GM21717 (cell line): ENCODE measurements at regions not wholly inside any gene's neighbourhood (a gene's known extent, or its start where the extent isn't known, plus 50 kb on each side); places are given as distances from the start of the nearest gene placed in this dataset.
A peak's percentile ranks its signal among the peaks of the same experiment; 100 is the strongest.
"Not testable (repeated sequence)": the region's sequence is repeated elsewhere in the genome, so short reads cannot be mapped to it uniquely, and the experiment has no call there.

Source experiments
- ATAC-seq: cut with Tn5 transposase; IDR thresholded peaks from one replicate; pipeline ENCODE4 v1.9.1; 2021; ENCODE audit warnings: mild to moderate bottlenecking, moderate library complexity; ENCODE audit not compliant: unreplicated experiment

DNA sequence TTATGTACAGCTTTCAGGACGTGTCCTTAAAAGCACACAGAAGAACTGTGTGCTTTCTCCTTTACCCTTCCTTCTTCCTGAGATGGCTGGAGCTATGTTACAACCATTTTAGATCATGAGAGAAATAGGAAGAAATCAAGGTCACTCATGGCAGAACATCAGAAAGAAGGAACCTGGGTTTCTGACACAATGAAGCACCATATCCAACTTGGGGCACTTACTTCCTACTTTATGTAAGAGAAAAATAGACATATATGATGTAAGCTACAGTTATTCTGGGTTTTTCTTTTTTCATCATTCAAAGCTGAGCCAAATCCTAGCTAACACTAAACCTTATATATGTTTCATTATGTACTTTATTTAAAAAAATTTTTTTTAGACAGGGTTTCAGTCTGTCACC, 79.5 kb downstream of the FAM161A start:
- ATAC-seq, result no peak

DNA sequence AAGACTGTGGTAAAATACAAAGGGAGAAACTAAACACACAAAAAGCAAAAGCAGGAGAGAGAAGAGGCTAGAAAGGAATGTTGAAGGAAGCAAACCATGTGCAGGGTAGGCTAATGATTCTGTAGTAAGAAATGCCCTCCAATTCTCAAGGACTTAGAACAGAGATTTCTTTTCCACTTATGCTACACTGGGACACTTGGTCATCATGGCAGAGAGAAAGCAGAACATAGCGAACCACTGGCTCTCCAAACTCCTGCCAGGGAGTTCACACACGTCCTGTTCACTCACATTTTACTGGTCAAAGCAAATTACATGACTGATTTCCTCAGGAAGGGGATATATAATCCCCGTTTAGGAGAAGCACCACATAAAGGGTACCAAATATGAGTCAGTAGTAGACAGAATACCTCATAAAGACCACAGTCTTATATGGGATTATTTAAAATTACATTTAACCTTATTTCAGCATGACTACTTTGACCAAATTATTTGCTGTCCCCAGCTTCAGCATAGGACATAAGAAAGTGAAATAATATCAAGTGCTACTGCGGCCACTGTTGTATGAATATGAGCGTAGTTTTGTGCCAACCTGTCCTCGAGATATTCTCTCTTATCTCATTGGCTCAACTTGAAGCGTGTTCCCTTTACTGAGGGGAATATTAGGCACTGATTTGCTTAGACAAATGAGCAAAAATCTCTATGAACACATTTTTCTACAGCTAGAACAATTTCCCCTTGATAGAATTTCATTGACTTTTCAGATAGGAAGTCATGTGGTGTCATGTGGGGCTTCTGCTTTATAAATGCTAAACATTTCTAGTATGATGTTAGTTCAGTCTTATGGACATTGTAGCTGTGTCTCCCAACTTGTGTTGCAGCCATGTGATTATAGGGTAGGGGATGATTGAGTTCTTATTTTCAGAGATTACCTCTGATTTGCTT, 81.7 kb downstream of the FAM161A start:
- no peak for ATAC-seq

DNA sequence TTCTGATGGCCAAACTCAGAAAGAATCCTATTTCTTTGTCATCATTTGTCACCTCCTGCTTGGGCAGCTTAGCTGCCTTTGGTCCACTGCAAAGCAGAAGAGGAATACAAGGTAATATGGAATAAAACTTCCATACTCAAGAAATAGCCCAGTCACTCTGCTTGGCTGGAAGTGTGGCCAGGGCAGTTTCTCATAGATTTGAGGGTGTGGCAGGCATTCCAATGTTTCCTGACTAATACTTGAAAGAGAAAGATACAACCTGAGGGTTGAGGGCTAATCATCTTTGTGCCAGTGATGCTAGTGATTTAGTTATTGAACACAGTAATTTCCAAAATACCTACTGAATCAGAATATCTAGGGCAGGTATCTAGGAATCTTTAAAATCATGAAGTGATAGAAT, 83.1 kb downstream of the FAM161A start:
- no peak for ATAC-seq

DNA sequence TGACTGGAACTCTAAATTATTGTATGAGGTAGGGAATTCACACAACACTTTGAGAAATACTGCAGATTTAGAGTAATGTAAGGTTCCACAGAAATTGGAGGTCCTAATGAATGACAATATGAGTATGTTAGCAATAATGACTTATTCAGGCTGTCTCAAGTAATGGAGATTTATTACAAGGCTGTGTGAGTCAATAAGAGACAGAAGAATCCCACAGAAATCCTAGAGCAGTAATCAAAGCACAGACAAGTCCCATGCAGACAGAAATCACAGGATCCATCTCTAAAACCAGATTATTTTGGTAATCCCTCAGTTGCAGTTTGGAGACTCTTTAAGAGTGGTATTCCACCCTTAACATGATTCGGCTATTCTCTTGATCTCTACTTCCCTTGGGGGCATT, 83.6 kb downstream of the FAM161A start:
- ATAC-seq, result no peak

DNA sequence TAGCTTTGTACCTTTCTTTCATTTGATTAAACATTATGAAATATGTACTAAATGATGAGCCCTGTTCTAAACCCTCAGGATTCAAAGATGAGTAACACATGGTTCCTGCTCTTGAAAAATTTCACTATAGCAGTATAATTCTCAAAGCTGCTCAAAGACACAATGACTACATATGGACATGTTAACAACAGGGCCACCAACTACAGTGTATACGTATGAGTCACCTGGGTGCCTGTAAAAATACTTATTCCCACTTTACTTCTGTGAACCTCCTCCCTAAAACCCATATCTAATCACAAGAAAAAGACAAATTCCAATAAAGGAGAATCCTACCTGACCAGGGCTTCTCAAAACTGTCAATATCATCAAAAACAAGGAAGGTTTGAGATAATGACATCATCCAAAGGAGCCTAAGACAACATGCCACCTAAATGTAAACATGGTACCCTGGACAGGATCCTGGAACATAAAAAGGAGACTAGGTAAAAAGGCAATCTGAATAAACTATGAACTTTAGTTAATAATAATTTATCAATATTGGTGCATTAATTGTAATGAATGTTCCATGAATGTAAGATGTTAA, 84.7 kb downstream of the FAM161A start:
- ATAC-seq, result no peak

DNA sequence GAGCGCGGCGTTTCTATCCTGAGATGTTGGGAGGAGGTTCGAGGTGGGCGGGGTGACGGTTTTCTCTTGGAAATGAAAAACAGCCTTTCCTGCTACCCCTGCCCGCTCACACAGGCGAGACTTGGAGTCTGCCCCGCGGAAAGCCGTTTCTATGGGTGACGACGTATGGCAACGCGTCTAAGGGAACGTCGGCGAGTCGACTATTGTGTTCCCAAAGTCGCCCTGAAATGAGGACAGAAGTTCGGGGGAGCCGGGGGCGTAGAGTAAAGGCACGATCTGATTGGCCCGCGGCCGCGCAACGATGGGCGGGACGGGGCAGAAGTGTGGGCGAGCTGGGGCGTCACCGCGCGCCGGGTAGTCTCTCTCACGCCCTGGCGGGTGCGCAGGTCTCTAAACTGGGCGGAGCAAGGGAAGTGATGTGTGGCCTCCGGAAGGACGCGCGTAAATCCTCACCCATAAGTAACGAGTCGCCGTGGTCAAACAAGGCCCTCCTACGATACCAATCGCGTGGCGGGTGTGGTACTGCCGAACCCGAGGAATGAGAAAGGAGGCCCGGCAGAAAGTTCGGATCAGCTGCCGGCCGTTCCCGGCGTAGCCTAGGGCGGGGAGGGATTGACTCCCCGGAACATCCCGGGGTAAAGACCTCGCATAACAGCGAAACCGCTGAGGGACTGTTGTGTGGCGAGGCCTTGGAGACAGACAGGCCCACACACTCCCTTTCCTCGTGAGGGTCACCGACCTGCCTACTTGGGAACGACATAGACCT, 89.6 kb downstream of the FAM161A start:
- ATAC-seq, result peak; percentile 95

DNA sequence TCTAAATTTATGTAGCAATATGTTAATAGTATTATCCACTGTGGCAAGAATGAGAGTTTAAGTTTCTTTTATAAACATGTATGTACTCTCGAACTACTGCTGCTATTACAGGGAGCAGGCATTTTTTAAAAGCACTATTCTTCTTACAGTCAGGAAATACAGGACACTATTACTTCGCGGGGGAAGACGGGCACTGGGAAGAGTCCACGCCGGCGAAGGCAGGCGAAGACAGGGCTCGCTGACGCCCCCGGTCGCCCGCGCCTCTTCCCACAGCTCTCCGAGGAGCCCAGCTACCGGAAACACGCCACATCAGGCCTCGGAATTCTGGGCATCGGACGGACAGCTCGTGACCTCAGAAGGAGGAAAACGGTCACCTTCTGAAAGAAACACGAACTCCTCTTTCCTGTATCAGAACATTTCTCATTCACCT, 90.2 kb downstream of the FAM161A start:
- ATAC-seq, result peak; percentile 31

DNA sequence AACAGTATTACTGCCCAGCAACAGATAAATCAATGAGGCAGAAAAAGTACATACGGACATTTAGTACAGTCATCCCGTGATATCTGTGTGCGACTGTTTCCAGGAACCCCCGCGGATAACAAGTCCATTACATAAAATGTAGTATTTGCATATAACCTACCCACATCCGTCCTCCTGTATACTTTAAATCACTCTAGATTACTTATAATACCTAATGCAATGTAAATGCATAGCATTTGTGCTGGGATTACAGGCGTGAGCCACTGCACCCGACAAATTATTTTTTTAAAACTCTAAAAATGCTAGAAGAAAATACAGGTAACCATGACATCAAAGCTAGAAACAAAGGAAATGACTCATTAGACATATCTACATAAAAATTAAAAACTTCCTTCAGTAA, 91.6 kb downstream of the FAM161A start:
- no peak for ATAC-seq

DNA sequence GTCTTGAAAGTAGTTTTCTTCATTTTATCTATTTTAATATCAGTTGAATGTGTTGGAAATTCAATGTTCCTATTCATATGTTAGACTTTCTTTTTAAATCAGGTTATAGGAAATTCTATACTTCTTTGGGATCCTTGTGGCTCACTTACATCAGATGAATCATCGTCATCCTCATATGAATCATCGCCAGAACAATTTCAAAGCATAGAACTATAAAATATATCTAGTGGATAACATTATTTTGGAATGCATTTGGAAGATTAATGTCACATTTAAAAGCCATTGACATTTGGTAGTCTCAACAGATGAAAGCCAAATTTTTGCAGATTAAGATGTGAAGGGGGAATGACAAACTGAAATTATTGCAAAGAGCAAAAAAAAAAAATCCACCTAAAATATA, 94.1 kb downstream of the FAM161A start:
- ATAC-seq, result no peak

DNA sequence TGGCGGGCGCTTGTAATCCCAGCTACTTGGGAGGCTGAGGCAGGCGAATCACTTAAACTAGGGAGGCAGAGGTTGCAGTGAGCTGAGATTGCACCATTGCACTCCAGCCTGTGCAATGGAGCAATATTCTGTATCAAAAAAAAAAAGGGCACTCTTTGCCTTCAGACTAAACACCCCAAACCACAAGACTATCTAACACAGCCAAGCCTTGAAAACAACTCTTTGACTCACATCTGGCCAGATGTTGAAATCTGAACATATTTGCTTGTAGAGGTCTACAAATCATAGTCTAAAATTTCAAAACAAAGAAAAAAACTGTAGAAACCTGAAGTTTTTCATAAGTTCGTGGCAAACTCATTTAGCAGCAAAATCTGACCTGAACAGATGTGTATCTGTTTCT, 94.9 kb downstream of the FAM161A start:
- ATAC-seq, result no peak

DNA sequence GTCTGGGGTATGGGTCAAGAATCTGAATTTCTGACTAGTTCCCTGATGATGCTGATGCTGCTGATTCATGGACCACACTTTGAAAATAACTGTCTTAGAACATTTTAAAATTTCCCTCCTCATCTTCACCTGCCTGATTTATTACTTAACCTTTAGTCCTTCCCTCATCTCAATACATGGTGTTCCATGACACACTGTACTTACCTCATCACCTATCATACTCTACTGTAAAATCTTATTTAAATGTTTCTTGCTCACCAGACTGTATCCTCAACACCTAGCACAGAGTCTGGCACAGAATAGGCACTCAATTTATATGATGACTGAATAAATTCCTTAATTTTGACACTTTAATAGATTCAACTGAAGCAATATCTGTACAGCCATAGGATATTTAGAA, 95.7 kb downstream of the FAM161A start:
- no peak for ATAC-seq

DNA sequence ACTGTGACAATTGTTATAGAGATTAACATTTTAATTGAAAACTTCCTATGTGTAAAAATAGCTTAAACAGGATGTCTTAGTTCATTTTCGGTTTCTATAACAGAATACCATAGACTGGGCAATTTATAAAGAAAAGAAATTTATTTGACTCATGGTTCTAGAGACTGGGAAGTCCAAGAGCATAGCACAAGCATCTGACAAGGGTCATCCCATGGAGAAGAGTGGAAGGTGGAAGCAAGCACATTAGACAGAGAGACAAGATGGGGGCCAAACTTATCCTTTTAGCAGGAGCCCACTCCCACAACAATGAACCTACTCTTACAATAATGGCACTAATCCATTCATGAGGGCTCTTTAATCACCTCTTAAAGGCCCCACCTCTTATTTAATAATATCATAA, 100.3 kb downstream of the FAM161A start:
- no peak for ATAC-seq

DNA sequence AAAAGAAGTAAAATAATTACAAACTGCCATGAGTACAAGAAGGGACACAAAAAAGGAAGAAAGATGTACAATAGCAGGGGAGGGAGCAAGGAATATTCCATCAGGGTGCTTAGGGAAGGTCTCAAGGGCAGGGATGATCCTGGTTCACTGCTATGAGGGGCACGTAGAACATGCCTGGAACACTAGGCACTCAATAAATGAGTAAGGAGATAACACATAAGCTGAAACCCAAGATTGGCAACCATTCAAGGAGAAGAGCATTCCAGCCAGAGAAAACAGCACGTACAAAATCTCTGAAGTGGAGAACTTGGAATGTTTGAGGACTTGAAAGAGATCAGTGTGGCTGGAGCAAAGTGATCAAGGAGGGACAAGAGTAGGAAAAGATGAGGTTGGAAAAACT, 103.2 kb downstream of the FAM161A start:
- no peak for ATAC-seq

DNA sequence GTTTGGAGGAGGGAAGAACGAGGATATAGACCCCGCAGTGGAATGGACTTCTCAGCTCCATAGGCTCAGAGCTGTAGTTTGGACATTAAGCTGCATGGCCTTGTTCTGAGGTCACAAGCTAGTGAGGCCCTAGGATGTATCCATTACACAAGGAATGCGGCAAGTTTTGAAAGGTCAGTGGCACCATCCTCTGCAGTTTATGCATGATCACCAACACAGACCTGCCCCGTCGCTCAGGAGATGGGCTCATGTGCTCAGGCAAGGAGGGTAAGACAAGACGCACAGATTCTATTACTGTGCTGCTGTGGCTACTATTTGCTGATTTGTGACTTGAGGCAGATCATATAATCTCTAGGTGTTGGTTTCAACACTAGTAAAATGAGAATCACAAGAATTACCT, 110.9 kb downstream of the FAM161A start:
- no peak for ATAC-seq

DNA sequence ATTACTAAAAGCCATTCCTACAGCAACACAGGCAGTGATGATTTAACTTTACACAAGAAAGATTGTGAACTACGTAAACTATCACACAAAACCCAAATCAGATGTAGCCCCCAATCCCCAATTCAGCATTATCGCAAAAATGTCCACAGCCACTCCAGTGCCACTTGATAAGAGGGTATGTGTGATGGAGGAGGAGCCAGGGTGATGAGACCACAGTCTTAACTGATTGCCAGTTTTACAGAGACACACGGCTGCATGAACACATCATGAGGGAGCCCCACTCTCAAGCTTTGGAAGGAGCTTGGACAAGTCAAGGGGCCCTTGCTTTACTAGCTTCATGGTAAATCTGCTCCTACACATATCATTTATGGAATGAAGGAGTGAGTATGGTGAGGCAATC, 116.0 kb downstream of the FAM161A start:
- no peak for ATAC-seq

DNA sequence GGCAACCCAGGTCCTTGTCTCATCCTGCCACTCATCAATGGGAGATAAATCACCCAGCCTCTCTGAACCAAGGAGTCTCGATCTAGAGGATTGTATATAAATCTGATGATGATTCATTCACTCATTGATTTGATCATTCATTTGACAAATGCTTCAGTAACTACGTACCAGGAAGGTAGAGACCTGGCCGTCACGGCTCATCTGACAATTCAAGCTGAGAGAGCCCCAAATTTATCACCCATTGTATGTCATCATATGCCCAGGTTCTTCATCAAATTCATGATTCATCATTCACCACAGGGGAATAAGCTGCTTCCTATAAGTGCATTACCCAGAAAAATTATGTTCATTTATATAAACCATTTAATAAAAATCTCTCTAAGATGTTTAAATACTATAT, 116.9 kb downstream of the FAM161A start:
- no peak for ATAC-seq

DNA sequence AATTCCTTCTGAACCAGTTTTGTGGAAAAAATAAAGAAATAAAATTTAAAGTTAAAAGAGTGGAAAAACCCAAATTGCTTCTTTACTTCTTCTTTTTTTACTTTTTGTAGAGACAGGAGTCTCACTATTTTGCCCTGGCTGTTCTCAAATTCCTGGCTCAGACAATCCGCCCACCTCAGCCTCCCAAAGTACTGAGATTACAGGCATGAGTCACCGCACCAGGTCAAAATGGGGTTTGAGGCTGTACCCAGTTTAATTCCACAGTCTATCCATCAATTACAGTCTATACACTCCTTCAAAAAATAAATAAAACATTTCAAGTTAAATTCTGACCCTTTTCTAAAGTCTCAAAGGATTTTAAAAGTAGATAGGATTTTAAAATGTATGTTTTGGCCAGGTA, 120.3 kb downstream of the FAM161A start:
- ATAC-seq, result no peak

DNA sequence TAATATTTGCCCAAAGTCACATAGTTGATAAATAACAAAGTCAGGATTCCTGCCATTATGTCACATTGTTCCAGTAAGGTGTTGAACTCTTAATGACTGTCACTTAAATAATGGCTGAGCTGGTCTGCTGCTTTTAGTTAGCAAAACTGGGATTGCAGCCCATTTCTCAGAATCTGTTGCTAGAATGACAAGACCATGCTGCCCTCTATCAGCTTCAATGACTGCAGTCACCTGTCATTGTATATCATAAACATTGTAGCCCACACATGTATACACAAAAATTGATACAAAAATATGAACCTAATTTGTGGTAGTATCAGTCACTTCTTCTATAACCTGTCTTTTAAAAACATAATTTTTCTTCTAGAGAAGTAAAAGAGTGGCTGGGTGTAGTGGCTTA, 121.1 kb downstream of the FAM161A start:
- no peak for ATAC-seq

DNA sequence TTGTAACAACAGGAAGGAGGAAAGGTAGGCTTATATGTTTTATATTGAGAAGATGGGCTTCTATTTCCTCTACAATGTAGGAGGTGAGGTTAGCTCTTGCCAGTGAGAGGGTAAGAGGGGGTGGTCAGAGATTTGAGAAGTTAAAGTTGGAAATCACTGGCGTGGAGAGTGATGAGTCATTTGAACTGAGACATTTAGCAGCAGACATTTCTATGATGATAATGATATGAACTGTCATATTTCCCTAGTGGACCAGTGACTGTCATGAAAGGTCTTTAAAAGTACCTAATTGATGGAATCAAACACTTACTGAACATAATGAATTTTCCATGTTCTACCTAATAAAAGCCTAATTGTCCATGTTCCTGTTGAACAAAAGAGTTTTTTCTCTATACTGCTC, 126.1 kb downstream of the FAM161A start:
- no peak for ATAC-seq

DNA sequence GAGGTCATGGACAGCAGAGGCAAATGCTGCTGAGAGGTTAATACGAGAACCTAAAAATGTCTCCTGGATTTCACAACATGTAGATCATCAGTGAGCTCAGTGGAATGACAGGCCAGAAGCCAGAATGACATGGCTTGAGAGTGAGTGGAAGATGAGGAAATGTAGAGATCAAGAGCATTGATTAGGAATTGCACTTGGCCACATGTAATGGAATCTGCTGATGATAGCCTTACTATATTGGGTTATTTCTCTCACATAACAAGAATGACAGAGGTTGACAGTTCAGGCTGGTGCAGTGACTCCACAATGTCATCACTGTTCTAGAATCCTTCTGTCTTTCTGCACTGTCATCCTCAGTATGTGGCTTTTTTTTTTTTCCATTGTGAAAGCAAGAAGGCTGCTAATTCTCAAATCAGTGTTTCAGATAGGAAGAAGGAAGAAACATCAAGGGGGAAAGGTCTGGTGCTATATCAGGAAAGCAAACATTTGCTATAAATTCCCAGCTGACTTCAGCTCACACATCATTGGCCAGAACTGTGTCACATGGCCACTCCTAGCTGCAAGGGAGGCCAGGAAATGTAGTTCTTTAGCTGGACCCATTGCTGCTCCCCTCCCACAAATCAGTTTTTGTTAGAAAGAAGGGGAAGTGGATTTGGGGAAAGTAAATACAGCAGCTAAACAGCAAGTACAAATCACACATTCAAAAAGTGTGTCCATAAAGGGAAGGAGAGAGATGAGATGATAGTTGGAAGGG, 127.2 kb downstream of the FAM161A start:
- ATAC-seq, result no peak

DNA sequence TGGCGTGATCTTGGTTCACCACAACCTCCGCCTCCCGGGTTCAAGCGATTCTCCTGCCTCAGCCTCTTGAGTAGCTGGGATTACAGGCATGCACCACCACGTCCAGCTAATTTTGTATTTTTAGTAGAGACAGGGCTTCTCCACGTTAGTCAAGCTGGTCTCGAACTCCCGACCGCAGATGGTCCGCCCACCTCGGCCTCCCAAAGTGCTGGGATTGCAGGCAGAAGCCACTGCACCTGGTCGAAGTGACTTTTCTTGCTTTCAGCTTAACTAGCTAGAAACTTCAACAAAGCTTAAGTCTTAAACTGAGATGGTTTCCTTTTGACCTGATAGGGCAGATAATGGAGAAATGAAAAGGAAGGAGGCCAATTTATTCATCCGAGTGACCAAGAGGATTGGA, 130.5 kb downstream of the FAM161A start:
- not testable (repeated sequence) for ATAC-seq
